ENCODE measurements at regions not wholly inside any gene's neighbourhood (a gene's known extent, or its start where the extent isn't known, plus 50 kb on each side); places are given as distances from the start of the nearest gene placed in this dataset.

- Histone ChIP-seq H3K18ac (ENCODE audit: low read depth, low read length) (no peak overlapping the region), H3K4me3 (ENCODE audit: insufficient read depth, low read depth, low read length) (no peak overlapping the region), H3K4me1 (ENCODE audit: control insufficient read depth, insufficient read depth, low read length) (no peaks in the 10 kb centered on the region), H3K36me3 (ENCODE audit: control insufficient read depth, insufficient read depth, low read length) (no peaks in the 10 kb centered on the region), H3K9me1 (ENCODE audit: insufficient read depth, low read length) (no peaks in the 10 kb centered on the region), H3K27ac (ENCODE audit: insufficient read depth, low read length) (no peak overlapping the region), H3K23ac (ENCODE audit: low read depth, low read length) (no peak overlapping the region), H4K5ac (ENCODE audit: low read depth, low read length) (no peak overlapping the region), H2BK15ac (ENCODE audit: low read depth, low read length) (no peak overlapping the region), H2BK20ac (ENCODE audit: low read depth, low read length) (no peak overlapping the region), H2AFZ (replicated peaks; ENCODE audit: low read length, poor library complexity) (no peak overlapping the region), H4K91ac (ENCODE audit: insufficient read depth, low read depth, low read length) (no peak overlapping the region), H2BK120ac (ENCODE audit: low read depth, low read length) (no peak overlapping the region), H3K9ac (ENCODE audit: low read depth, low read length) (no peak overlapping the region), H3K4me2 (ENCODE audit: low read depth, low read length) (no peak overlapping the region), H2AK9ac (replicated peaks; ENCODE audit: low read depth, low read length, poor library complexity) (no peak overlapping the region), H3K9me3 (ENCODE audit: control insufficient read depth, insufficient read depth, low read length) (peaks cover 4% of the 10 kb centered on the region; the same call in 1 of the 2 replicates), H3K27me3 (ENCODE audit: control insufficient read depth, insufficient read depth, low read length) (no peaks in the 10 kb centered on the region), H2AK5ac (ENCODE audit: low read depth, low read length) (no peak overlapping the region), H3K14ac (replicated peaks; ENCODE audit: low read depth, low read length) (no peak overlapping the region), H2BK5ac (ENCODE audit: low read depth, low read length, poor library complexity, severe bottlenecking) (no peak overlapping the region), H3K79me1 (ENCODE audit: low read depth in 1 of 2, low read length in 2 of 2) (no peaks in the 10 kb centered on the region), H3K56ac (ENCODE audit: extremely low read depth, insufficient read depth, low read length) (no peak overlapping the region), H4K20me1 (ENCODE audit: insufficient read depth, low read length) (no peaks in the 10 kb centered on the region), H4K8ac (ENCODE audit: low read depth in 2 of 2, low read length in 2 of 2) (no peak overlapping the region), H3K4ac (ENCODE audit: low read depth, low read length) (no peak overlapping the region)
- ChIA-PET CTCF (no interaction called here), POLR2A (ENCODE audit: unreplicated experiment) (no interaction called here)
- dilution Hi-C loops (cut with HindIII; ENCODE audit: low sequenced_read_pairs, unreplicated experiment) (no loop called here), in situ Hi-C loops (cut with MboI; ENCODE audit: low sequenced_read_pairs) (no loop called here), intact Hi-C loops (cut with micrococcal nuclease) (no loop called here)
- 29% methylated on average over 1 of the region's 3 CpGs; no CpG with 5 or more reads in 1 of the 2 experiments for WGBS, 2 experiments (ENCODE audit: extremely low coverage in 2 of 2, insufficient read length in 1 of 2)
- no peak for ATAC-seq (ENCODE audit: low read depth)
- TF ChIP-seq FOS (IDR thresholded peaks at IDR 0.05; ENCODE audit: low read depth, low read length), result no peak
- no peak for TF ChIP-seq MAFK (IDR thresholded peaks at IDR 0.05; ENCODE audit: low read depth, low read length)
- TF ChIP-seq BHLHE40 (IDR thresholded peaks at IDR 0.05; ENCODE audit: low read depth, low read length), result no peak
- TF ChIP-seq MXI1 (IDR thresholded peaks at IDR 0.05; ENCODE audit: borderline replicate concordance, low read depth, low read length), result no peak
- no peak for TF ChIP-seq RCOR1 (IDR thresholded peaks at IDR 0.05; ENCODE audit: insufficient replicate concordance, low read length)
- no peak for TF ChIP-seq RAD21 (IDR thresholded peaks at IDR 0.05; ENCODE audit: low read length)
- no peak for TF ChIP-seq NFE2L2 (IDR thresholded peaks at IDR 0.05; ENCODE audit: low read depth, low read length)
- no peak for TF ChIP-seq CTCF (conservative IDR thresholded peaks at IDR 0.05; ENCODE audit: low read depth, low read length)
- no peak for TF ChIP-seq CEBPB (IDR thresholded peaks at IDR 0.05; ENCODE audit: low read depth, low read length)
- no peak for TF ChIP-seq CHD1 (IDR thresholded peaks at IDR 0.05; ENCODE audit: low read depth, low read length)
- TF ChIP-seq RFX5 (IDR thresholded peaks at IDR 0.05; ENCODE audit: low read depth, low read length), result no peak
- no peak for TF ChIP-seq USF2 (IDR thresholded peaks at IDR 0.05; ENCODE audit: low read depth, low read length)
- TF ChIP-seq ELK1 (IDR thresholded peaks at IDR 0.05; ENCODE audit: borderline replicate concordance, low read depth, low read length), result no peak
- TF ChIP-seq MAZ (IDR thresholded peaks at IDR 0.05; ENCODE audit: borderline replicate concordance, low read depth, low read length), result no peak
- no peak for DNase-seq
- no TSS peak for BruUV-seq (replicated peaks)
Observed at GRCh38 chr5:25863811-25864210, 1174.6 kb downstream of the CDH9 start.

All from IMR-90 (cell line).